GM18508 (cell line): ENCODE measurements at regions not wholly inside any gene's neighbourhood (a gene's known extent, or its start where the extent isn't known, plus 50 kb on each side); places are given as distances from the start of the nearest gene placed in this dataset.

Source experiments
- ATAC-seq: cut with Tn5 transposase; IDR thresholded peaks from one replicate; pipeline ENCODE4 v1.9.1; 2021; ENCODE audit warnings: moderate number of reproducible peaks; ENCODE audit not compliant: insufficient read depth, unreplicated experiment

GRCh38 chr9:115943431-115944165, 210.0 kb upstream of the PAPPA start:
- ATAC-seq = no peak

- ATAC-seq = no peak
These were observed 209.2 kb upstream of the PAPPA start for GRCh38 chr9:115944166-115944948.

DNA sequence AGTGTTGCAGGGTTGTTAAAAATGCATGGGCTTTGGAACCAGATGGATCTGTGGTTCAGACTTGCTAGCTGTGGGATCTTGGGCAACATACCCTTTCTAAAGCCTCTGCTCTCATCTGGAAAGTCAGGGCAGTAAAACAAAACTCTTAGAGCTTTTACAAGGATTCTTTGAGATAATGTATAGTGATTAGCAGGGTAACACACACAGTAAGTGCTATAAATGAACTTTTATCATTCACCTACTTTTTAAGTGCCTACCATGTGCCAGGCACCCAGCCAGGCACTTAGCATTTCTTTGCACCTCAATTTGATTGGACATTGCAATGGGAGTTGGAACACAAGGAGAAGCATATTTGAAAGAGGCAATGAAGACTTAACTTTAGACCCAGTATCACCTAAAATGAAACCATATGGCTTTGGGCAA, 208.6 kb upstream of the PAPPA start:
- no peak for ATAC-seq

DNA sequence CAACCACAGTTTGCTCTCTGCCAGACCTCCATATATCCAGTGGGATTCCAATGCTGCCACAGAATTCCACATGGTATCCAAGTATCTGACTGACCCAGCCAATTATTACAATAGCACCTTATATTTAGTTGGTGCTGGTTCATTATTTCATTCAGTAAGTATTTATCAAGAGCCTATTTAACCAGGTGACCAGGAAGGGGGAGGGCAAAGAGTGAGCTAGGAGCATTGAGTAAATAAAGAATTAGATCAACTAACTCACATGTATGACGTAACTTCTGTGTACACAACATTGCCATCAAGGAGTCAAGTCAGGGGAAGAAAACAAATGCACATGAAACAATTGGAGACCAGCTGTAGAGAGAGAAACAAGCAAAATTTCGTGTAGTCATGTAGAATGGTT, 207.1 kb upstream of the PAPPA start:
- no peak for ATAC-seq

DNA sequence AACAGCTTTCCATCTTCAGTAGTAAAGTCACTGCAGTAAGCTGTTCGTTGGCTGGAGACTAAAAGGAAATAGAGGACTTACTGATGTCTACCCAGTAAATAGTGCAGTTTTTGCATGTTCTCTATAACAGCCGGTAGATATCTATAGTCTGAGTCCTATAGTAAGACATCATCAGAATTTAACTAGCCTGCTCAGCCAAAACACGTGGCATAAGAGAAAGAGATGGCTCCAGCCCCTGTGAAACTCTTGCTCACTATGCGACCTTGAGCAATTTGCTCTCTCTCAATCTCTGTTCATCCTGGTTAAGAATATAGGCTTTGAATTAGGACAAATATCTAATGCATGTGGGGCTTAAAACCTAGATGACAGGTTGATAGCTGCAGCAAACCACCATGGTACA, 201.6 kb upstream of the PAPPA start:
- no peak for ATAC-seq

DNA sequence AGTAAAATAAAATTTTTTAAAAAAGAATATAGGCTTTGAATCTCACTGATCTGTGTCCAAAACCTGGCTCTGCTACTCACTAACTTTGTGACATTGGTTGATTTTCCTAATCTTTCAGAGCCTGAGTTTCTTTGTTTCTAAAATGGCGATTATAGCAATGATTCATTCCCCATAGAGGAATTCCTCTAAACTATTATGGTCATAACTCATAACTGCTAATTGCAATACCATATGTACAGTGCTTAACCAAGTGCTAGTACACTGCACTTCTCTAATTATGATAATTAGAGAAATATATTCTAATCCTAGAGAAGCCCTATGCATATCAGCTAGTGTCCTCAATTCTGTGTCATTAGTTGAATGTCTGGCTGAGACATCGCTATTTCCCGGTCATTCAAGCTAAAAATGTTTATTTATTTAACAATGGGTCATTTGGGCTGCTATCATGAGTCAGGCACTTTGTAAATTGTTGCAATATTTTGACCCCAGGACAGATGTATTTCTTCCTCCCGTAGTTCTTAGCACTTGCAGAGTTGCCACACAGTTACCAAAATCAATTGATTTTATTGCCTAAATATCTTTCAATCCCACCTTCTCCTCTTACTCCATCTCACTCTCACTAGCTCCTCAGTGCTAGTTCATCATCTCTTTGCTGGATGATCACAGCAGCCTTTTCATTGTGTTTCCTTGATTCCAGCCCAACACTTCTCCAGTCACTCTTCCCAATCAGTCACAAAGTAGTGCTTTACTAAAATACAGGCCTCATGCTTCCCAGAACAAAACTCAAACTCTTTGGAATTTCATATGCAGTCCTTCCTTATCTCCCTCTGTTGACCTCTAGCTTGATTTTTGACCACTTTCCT, 200.9 kb upstream of the PAPPA start:
- no peak for ATAC-seq

DNA sequence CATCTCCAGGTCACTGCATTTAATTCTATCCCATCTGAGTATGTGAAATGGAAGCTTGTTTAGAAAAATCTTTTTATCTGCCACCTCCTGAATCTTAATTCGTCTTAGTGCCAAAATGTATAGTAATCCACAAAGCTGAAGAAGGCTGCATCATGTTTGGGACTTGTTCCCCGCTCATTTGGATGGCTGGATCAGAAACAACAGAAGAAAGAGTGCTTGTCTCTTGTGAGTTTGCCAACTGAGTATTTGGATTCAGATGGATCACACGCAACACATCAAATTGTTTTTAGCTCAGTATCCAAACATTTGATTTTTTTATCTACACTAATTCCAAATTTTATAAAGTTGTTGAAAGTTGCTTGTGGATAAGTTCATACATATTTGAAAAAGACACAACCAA, 197.2 kb upstream of the PAPPA start:
- ATAC-seq = no peak

- ATAC-seq = no peak
These were observed 196.0 kb upstream of the PAPPA start for GRCh38 chr9:115957585-115957984.

GRCh38 chr9:115964710-115965347, 188.8 kb upstream of the PAPPA start:
- ATAC-seq = no peak

DNA sequence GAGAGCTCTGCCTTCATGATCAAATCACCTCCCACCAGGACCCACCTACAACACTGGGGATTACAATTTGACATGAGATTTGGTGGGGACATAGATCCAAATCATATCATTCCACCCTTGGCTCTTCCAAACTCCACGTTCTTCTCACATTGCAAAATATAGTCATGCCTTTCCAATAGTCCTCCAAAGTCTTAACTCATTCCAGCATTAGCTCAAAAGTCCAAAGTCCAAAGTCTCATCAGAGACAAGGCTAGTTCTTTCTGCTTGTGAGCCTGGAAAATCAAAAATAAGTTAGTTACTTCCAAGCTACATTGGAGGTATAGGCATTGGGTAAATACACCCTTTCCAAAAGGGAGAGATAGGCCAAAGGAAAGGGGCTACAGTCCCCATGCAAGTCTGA, 186.9 kb upstream of the PAPPA start:
- no peak for ATAC-seq

DNA sequence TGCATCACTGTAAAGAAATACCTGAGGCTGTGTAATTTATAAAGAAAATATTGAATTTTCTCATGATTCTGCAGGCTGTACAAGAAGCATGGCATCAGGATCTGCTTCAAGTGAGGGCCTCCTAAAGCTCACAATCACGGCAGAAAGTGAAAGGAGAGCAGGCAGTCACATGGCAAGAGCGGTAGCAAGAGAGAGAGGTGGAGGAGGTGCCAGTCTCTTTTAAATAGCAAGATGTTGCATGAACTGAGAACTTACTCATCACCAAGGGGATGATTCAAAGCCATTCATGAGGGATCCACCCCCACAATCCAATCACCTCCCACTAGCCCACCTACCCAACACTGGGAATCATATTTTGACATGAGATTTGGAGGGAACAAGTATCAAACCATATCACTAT, 184.5 kb upstream of the PAPPA start:
- ATAC-seq = no peak

GRCh38 chr9:115972362-115972761, 181.2 kb upstream of the PAPPA start:
- no peak for ATAC-seq

DNA sequence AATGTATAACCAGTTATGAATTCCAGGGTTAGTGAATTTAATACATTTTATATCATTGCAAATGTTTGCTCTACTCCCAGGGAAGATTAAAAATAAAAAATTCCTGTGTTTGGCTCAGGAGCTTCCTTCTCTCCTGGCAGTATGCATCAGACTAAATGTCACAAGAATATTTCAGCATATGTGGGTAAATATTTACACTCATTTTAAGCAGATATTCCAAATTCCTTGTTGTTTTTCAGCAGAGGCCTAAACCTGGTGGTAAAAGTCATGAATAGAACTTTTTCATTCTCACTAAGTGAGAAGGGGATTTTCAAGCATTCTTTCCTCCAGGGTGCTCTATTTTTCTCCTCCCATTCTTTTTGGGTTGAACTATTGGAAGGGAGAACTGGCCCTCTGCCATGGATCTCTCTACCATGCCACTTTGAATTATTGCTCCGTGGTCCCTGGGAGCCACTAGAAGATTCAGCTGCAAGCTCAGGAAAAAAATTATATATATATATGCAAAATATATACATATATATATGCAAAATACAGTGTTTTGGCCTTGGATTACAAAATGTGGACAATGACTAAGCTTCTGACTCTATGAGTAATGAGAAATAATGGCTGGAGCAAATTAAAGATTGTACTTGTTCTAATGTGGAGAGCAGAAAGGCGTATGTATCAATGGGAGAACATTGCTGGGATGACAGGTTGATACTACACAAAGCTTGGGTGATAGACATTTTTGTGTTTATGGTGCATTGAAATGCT, 180.6 kb upstream of the PAPPA start:
- ATAC-seq = no peak

DNA sequence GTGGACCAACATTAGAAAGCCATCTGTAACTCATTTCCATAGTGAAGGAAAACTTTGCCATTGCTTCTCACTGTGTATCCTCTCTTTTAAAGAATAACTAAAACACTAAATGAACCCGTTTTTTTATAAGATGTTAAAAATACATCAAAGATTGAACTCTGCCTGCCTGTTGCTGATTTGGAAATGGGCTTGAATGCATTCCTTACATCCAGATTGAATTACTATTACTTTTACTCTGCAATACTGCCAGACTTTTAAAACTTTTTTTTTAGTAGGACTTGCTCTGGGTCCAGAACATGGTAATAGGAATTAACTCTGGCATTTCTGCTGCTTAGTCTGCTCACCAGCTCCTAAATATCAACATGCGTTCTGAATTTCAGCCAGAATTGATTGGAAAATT, 176.8 kb upstream of the PAPPA start:
- no peak for ATAC-seq

GRCh38 chr9:115978091-115978490, 175.5 kb upstream of the PAPPA start:
- no peak for ATAC-seq

DNA sequence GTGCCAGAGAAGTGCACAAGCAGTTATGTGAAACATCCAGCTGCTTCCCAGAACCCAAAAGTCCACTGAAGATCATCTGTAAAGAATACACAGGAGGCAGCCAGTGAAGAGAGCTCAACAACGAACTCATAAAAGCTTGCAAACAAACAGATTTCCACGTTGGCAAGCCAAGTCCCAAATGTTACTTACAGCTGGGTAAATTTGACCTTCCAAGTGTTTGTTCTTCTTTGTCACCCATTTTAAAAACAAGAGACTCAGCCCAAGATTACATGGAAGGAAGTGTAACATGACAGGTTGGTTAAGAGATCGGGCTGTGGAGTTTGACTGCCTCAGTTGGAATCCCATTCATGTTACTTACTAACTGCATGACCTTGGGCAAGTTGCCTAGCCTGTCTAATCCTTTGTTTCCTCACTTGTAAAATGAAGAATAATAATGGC, 174.9 kb upstream of the PAPPA start:
- ATAC-seq = no peak

GRCh38 chr9:115980054-115980453, 173.5 kb upstream of the PAPPA start:
- ATAC-seq = no peak

GRCh38 chr9:115980502-115980901, 173.1 kb upstream of the PAPPA start:
- no peak for ATAC-seq

DNA sequence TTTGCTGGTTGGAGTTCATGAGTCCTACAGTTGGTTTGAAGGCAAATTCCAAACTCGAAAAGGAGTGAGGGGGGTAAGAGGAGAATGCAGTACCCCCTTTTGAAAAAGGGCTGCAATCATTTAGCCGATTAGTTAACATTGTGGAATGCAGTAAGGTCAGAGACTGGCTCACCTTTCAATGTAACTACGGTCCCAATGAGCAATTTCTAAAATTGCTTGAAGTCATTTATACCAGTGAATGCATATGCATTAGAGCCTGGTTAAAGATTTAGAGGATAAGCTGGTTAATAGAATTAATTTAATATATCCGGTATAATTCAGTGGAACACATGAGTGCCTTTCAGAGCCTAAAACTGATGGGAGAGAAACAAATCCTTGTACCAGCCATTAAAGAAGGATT, 172.6 kb upstream of the PAPPA start:
- ATAC-seq = no peak

DNA sequence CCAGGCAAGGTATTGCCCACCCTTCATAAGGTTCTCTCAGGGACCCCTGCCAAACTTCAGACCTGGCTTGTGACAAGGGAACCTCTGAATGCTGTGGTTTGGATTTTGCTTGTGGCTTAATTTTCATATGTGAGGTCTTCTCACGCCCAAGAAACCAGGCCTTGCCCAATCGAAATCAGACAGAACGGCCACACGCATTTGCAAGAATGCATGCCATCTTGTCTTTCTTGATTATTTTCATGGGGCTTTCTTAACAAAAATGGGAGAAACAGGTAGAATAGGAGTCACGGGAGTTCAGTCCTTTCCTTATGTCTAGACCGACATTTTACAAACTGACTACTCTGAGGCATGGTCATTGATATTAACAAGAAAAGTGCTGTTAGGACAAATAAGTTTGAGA, 170.2 kb upstream of the PAPPA start:
- no peak for ATAC-seq
